HEK293 (cell line): ENCODE measurements at regions not wholly inside any gene's neighbourhood (a gene's known extent, or its start where the extent isn't known, plus 50 kb on each side); places are given as distances from the start of the nearest gene placed in this dataset.

Source experiments
- CTCF ChIA-PET: fragments of 350-600 bp; formaldehyde crosslinking; extraction: SDS; loops from one replicate; lab custom pipeline; 2021; ENCODE audit warnings: antibody characterized with exemption; lab: Yijun Ruan, JAX
- POLR2A ChIA-PET: fragments of 300-600 bp; formaldehyde crosslinking; extraction: SDS; loops from one replicate; lab custom pipeline; 2020; ENCODE audit warnings: antibody characterized with exemption, inconsistent platforms; lab: Yijun Ruan, JAX
- H3K27ac ChIP-seq: fragments of 200-500 bp; sonication (Bioruptor generic); 2 replicates; pipeline ENCODE4 v1.5.1; 2014; ENCODE audit warnings: low read depth, low read length, control low read depth, inconsistent platforms; ENCODE audit errors: extremely low read depth
- H3K36me3 ChIP-seq, 2 experiments: fragments of 200-500 bp in 1 of 2; sonication (Bioruptor generic) in 1 of 2; 1 replicate in 1 of 2; 2 replicates in 1 of 2; pipeline ENCODE4 v1.5.1; 2014 to 2017; ENCODE audit warnings: inconsistent platforms in 2 of 2, low read length in 2 of 2; ENCODE audit not compliant: control insufficient read depth in 2 of 2, insufficient read depth in 1 of 2
- H3K4me1 ChIP-seq: fragments of 200-500 bp; sonication (Bioruptor generic); 2 replicates; pipeline ENCODE4 v1.5.1; 2014; ENCODE audit warnings: mild to moderate bottlenecking, low read length, inconsistent platforms; ENCODE audit not compliant: control insufficient read depth, insufficient read depth
- H3K4me3 ChIP-seq: 2 replicates; pipeline ENCODE4 v1.5.1; 2011; ENCODE audit warnings: low read depth, mild to moderate bottlenecking, control low read depth, low read length, moderate library complexity
- H3K9me3 ChIP-seq: fragments of 200-500 bp; sonication (Bioruptor generic); 2 replicates; pipeline ENCODE4 v1.5.1; 2014; ENCODE audit warnings: low read depth, low read length, inconsistent platforms; ENCODE audit not compliant: control insufficient read depth, insufficient read depth
- EGR2 ChIP-seq: fragments of 450-650 bp; formaldehyde crosslinking; IDR thresholded peaks from 2 replicates; pipeline ENCODE4 v1.5.1; 2016; ENCODE audit warnings: low read depth, missing biosample characterization, missing genetic modification characterization
- GFI1B ChIP-seq: fragments of 450-650 bp; formaldehyde crosslinking; IDR thresholded peaks from 2 replicates; pipeline ENCODE4 v1.5.1; 2016; ENCODE audit warnings: missing biosample characterization, missing genetic modification characterization
- KLF1 ChIP-seq: fragments of 450-650 bp; formaldehyde crosslinking; IDR thresholded peaks from 2 replicates; pipeline ENCODE4 v1.5.1; 2016; ENCODE audit warnings: missing biosample characterization, missing genetic modification characterization
- MEIS1 ChIP-seq: sonication (generic); formaldehyde crosslinking; IDR thresholded peaks from 2 replicates; pipeline ENCODE4 v1.8.1; 2022; ENCODE audit warnings: missing genetic modification reagents, mild to moderate bottlenecking, borderline replicate concordance
- PRDM6 ChIP-seq: fragments of 450-650 bp; formaldehyde crosslinking; IDR thresholded peaks from 2 replicates; pipeline ENCODE4 v1.5.1; 2017; ENCODE audit warnings: missing biosample characterization, missing genetic modification characterization
- SALL2 ChIP-seq: fragments of 450-650 bp; formaldehyde crosslinking; IDR thresholded peaks from 2 replicates; pipeline ENCODE4 v1.5.0; 2017; ENCODE audit warnings: missing biosample characterization, mild to moderate bottlenecking, missing genetic modification characterization, borderline replicate concordance
- SP2 ChIP-seq: fragments of 450-650 bp; formaldehyde crosslinking; IDR thresholded peaks from 2 replicates; pipeline ENCODE4 v1.5.1; 2016; ENCODE audit warnings: missing biosample characterization, missing genetic modification characterization
- TSHZ1 ChIP-seq: fragments of 450-650 bp; formaldehyde crosslinking; IDR thresholded peaks from 2 replicates; pipeline ENCODE4 v1.5.1; 2016; ENCODE audit warnings: missing biosample characterization, missing genetic modification characterization, borderline replicate concordance
- ZBTB49 ChIP-seq: fragments of 450-650 bp; formaldehyde crosslinking; IDR thresholded peaks from 2 replicates; pipeline ENCODE4 v1.5.1; 2016; ENCODE audit warnings: missing biosample characterization, missing genetic modification characterization, low read depth
- ZBTB8A ChIP-seq: fragments of 450-650 bp; formaldehyde crosslinking; IDR thresholded peaks from 2 replicates; pipeline ENCODE4 v1.5.1; 2016; ENCODE audit warnings: missing biosample characterization, missing genetic modification characterization
- ZNF132 ChIP-seq: fragments of 450-650 bp; formaldehyde crosslinking; IDR thresholded peaks from 2 replicates; pipeline ENCODE4 v1.5.1; 2017; ENCODE audit warnings: missing biosample characterization, missing genetic modification characterization, borderline replicate concordance
- ZNF133 ChIP-seq: fragments of 450-650 bp; formaldehyde crosslinking; IDR thresholded peaks from 2 replicates; pipeline ENCODE4 v1.5.1; 2016; ENCODE audit warnings: missing biosample characterization, missing genetic modification characterization
- ZNF202 ChIP-seq: fragments of 450-650 bp; formaldehyde crosslinking; IDR thresholded peaks from 2 replicates; pipeline ENCODE4 v1.5.1; 2016; ENCODE audit warnings: missing biosample characterization, missing genetic modification characterization, borderline replicate concordance
- ZNF223 ChIP-seq: fragments of 450-650 bp; formaldehyde crosslinking; IDR thresholded peaks from 2 replicates; pipeline ENCODE4 v1.5.1; 2016; ENCODE audit warnings: missing biosample characterization, missing genetic modification characterization
- ZNF266 ChIP-seq: fragments of 450-650 bp; formaldehyde crosslinking; IDR thresholded peaks from 2 replicates; pipeline ENCODE4 v1.5.1; 2016; ENCODE audit warnings: missing biosample characterization, missing genetic modification characterization, low read depth
- ZNF354C ChIP-seq: fragments of 450-650 bp; formaldehyde crosslinking; IDR thresholded peaks from 2 replicates; pipeline ENCODE4 v1.5.1; 2016; ENCODE audit warnings: missing biosample characterization, missing genetic modification characterization, low read depth, borderline replicate concordance
- ZNF37A ChIP-seq: fragments of 450-650 bp; IDR thresholded peaks from 2 replicates; pipeline ENCODE4 v1.5.1; 2018; ENCODE audit warnings: missing biosample characterization, missing genetic modification characterization
- ZNF48 ChIP-seq: fragments of 450-650 bp; formaldehyde crosslinking; IDR thresholded peaks from 2 replicates; pipeline ENCODE4 v1.5.1; 2016; ENCODE audit warnings: missing biosample characterization, missing genetic modification characterization
- ZNF514 ChIP-seq: fragments of 450-650 bp; formaldehyde crosslinking; IDR thresholded peaks from 2 replicates; pipeline ENCODE4 v1.5.1; 2016; ENCODE audit warnings: missing biosample characterization, missing genetic modification characterization
- ZNF544 ChIP-seq: fragments of 450-650 bp; formaldehyde crosslinking; IDR thresholded peaks from 2 replicates; pipeline ENCODE4 v1.5.0; 2017; ENCODE audit warnings: missing biosample characterization, missing genetic modification characterization
- ZNF624 ChIP-seq: fragments of 450-650 bp; formaldehyde crosslinking; IDR thresholded peaks from 2 replicates; pipeline ENCODE4 v1.5.1; 2017; ENCODE audit warnings: missing biosample characterization, missing genetic modification characterization
- ZNF791 ChIP-seq: fragments of 450-650 bp; formaldehyde crosslinking; IDR thresholded peaks from 2 replicates; pipeline ENCODE4 v1.5.1; 2016; ENCODE audit warnings: missing biosample characterization, missing genetic modification characterization
- ZSCAN18 ChIP-seq: fragments of 450-650 bp; formaldehyde crosslinking; IDR thresholded peaks from 2 replicates; pipeline ENCODE4 v1.5.1; 2016; ENCODE audit warnings: missing biosample characterization, missing genetic modification characterization
- TF ChIP-seq, protein P1 (sequence below): fragments of 450-650 bp; formaldehyde crosslinking; IDR thresholded peaks from 2 replicates; pipeline ENCODE4 v1.5.1; 2016; ENCODE audit warnings: missing biosample characterization, missing genetic modification characterization

- Histone ChIP-seq H3K36me3 (no peaks in the 10 kb centered on the region), H3K27ac (no peak overlapping the region), H3K4me3 (no peak overlapping the region), H3K9me3 (no peaks in the 10 kb centered on the region), H3K4me1 (no peaks in the 10 kb centered on the region)
- POLR2A ChIA-PET = no interaction called here
- TF ChIP-seq ZNF48 (tag by site-specific recombination) (no peak), ZNF202 (tag by site-specific recombination) (no peak), EGR2 (tag by site-specific recombination) (no peak), GFI1B (tag by site-specific recombination) (no peak), SP2 (tag by site-specific recombination) (no peak), ZNF132 (tag by site-specific recombination) (no peak), ZNF37A (tag by site-specific recombination) (no peak), ZSCAN18 (no peak), KLF1 (tag by site-specific recombination) (no peak), ZNF133 (tag by site-specific recombination) (no peak), ZNF791 (tag by site-specific recombination) (no peak), ZNF354C (tag by site-specific recombination) (no peak), PRDM6 (tag by site-specific recombination) (no peak), ZBTB49 (tag by site-specific recombination) (no peak), ZNF544 (tag by site-specific recombination) (no peak), ZBTB8A (tag by site-specific recombination) (no peak)
- TF ChIP-seq, protein P1, sequence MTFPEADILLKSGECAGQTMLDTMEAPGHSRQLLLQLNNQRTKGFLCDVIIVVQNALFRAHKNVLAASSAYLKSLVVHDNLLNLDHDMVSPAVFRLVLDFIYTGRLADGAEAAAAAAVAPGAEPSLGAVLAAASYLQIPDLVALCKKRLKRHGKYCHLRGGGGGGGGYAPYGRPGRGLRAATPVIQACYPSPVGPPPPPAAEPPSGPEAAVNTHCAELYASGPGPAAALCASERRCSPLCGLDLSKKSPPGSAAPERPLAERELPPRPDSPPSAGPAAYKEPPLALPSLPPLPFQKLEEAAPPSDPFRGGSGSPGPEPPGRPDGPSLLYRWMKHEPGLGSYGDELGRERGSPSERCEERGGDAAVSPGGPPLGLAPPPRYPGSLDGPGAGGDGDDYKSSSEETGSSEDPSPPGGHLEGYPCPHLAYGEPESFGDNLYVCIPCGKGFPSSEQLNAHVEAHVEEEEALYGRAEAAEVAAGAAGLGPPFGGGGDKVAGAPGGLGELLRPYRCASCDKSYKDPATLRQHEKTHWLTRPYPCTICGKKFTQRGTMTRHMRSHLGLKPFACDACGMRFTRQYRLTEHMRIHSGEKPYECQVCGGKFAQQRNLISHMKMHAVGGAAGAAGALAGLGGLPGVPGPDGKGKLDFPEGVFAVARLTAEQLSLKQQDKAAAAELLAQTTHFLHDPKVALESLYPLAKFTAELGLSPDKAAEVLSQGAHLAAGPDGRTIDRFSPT (tag by site-specific recombination) = no peak
- CTCF ChIA-PET = no interaction called here
Observed at GRCh38 chr14:41144370-41144769, 462.3 kb upstream of the LRFN5 start.

DNA sequence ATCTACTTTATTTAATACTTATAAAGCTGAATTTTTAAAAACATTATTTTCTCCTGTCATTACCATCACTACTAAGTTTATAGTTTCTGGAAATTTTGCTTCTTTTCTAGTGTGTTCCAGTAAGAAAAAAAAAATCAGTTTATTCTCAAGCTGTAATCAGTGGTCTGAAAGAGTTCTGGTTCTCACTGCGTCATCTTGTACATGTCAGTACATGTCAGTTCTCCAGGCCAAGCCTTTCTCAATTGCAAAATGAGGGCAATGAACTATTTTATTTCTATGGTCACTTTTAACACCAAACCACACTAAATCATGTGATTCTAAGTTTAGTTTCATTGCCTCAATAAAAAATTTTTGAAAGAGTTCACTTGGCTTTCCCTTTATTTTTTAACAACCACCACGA, 468.9 kb upstream of the LRFN5 start:
- Histone ChIP-seq H3K4me1 (no peaks in the 10 kb centered on the region), H3K4me3 (no peak overlapping the region), H3K36me3 (no peaks in the 10 kb centered on the region), H3K9me3 (no peaks in the 10 kb centered on the region), H3K27ac (no peak overlapping the region)
- CTCF ChIA-PET = no interaction called here
- TF ChIP-seq ZNF223 (tag by site-specific recombination) (no peak), ZNF624 (tag by site-specific recombination) (no peak), ZNF514 (tag by site-specific recombination) (no peak), ZNF266 (no peak), SALL2 (tag by site-specific recombination) (no peak), TSHZ1 (tag by site-specific recombination) (no peak), MEIS1 (CRISPR knock-in tag) (no peak)
- POLR2A ChIA-PET = no interaction called here
